COLO668 (cell line): ENCODE measurements at regions not wholly inside any gene's neighbourhood (a gene's known extent, or its start where the extent isn't known, plus 50 kb on each side); places are given as distances from the start of the nearest gene placed in this dataset.

Experiments used
- DNase-seq: peaks from one replicate; lab custom pipeline; 2025; ENCODE audit not compliant: unreplicated experiment; lab: John Stamatoyannopoulos, UW

DNA sequence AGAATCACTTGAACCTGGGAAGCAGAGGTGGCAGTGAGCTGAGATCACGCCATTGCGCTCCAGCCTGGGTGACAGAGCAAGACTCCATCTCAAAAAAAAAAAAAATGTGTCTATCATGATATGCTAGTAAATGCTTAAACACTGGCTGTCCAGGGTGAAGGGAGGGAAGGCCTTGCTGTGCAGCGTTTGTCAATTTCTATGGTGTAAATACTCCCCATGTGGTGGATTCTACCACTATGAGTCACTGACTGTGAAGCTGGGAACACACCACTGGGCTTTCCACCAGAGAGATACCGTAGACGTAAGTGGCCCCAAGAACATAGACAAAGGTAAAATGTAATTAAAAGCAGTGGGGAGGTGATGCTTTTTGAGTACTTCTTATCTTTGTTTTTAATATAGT lies 51.3 kb upstream of the LEF1 start:
- no peak for DNase-seq
